Stimulated activated CD8-positive, alpha-beta memory T cell treated with anti-CD3 and anti-CD28 coated beads, Interleukin-4, amount 100 ng/mL, for 1 hour (primary cell): ENCODE measurements at regions not wholly inside any gene's neighbourhood (a gene's known extent, or its start where the extent isn't known, plus 50 kb on each side); places are given as distances from the start of the nearest gene placed in this dataset.
"Not testable (repeated sequence)": the region's sequence is repeated elsewhere in the genome, so short reads cannot be mapped to it uniquely, and the experiment has no call there.

ENCODE experiments used
- DNase-seq, 2 donors: peaks; one replicate each; pipeline ENCODE4 v3.0.0-alpha.2; 2020; ENCODE audit warnings: low read depth in 2 of 2, low spot score in 1 of 2

DNA sequence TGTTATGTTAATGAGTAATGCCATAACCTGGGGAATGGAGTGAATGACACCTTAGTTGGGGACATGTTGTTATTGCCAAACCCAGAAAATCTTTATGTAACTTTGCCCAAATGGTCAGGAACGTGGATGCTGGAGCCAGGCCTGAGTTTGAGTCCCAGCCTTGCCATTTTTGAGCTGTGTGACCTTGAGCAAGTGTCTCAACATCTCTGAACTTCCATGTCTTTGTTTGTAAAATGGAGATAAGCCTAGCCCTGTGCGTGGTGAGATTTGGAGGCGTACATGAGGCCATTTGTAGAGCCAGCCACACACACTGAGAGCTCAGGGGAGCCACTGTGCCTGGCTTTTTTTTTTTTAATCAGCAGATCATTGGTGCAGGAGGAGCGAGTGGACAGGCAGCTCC, 247.3 kb downstream of the FOXL1 start:
- DNase-seq: no peak

DNA sequence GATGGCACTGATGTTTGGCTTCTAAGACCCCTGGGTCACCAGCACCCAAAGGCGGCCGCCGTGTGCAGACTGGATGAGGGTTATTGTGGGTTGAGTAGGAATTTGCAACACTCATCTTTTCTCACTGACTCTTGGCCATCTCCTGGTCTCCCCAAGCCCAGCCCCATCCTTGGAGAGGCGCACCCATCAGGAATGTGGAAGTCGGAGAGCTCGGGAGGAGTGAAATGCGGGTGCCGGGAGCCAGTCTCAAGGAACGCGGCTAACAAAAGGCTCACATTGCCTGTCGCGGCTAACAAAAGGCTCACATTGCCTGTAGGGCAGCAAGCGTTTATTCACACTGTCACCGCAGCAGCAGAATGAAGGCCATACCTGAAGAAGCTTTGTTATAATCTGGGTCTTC, 248.6 kb downstream of the FOXL1 start:
- DNase-seq: no peak

DNA sequence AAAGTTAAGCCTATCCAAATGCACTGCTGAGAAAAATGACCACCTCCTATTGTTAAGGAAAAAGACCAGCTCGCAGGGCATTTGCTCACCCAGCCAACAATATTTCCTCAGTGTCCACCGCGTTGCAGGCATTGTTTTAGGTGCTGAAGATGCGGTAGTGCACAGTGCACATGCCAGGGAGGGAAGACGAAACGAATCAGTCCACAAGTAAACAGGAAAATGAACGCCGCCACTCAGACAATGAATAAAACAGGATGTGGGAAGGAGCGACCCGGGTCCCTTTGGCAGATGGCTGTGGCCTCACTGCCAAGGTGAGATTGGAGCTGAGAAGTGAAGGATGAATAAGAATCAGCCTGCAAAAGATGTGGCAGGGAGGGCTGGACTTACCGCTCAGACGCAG, 249.2 kb downstream of the FOXL1 start:
- no peak for DNase-seq

DNA sequence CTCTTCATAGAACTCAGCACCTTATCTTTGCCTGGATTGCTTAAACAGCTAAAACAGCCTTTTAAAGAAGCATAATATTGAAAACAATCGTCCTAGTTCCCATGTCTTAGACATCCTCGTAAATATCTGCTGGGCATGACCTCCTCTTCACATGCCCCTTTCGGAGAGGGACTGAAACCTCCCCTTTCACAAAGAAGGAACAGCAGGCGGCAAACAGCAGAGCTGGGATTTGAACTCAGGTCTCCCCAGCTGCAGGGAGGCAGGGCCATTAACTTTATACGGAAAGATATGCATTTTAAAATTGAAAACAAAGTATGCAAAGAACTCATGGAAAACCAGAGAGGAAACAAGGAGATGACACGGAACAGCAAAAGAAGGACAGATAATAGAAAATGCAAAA, 249.9 kb downstream of the FOXL1 start:
- DNase-seq: no peak

DNA sequence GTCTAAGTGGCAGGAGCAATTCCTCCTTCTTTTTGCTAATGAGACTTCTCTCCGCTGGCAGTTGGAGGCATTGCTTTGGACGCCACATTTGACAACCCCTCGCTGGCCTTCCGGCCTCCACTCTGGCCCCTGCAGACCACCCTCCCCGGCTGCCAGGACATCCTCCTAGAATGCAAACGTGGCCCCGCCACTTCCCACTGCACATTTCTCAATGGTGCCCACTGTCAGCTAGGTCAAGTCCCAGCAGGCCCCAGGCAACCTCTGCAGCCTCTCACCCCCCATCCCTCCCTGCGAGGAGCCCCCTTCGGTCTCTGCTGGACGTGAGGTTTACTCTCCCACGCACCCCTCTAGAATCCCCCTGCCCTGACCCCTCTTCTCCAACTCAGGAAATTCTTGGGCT, 250.3 kb downstream of the FOXL1 start:
- DNase-seq: no peak

DNA sequence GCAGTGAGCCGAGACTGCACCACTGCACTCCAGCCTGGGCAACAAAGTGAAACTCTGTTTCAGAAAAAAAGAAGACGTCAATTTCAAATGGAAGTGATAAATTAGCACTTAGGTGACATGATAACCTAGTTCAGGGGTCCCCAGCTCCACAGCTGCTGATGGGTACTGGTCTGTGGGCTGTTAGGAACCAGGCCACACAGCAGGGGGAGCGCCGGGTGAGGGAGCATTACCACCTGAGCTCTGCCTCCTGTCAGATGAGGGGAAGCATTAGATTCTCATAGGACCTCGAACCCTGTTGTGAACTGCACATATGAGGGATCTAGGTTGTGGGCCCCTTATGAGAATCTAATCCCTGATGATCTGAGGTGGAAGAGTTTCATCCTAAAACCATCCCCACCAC, 253.0 kb downstream of the FOXL1 start:
- no peak for DNase-seq

DNA sequence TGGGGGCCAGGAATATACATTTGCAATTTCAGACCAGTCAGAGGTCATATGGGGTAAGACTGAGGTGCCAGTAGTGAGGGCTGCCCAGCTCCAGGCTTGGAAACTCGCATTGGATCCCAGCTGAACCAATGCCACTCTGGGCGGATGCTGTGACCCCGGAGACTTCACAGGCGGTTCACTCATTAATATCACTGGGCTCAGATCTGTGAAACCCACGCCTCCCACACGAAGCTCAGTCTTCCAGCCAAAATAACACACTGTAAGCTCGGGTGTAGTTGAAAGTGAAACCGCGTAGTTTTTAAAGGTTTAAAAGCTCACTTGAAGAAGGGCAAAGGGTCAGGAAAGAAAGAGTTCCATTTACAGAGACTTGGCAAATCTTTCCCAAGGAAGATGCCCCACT, 254.8 kb downstream of the FOXL1 start:
- DNase-seq: no peak

DNA sequence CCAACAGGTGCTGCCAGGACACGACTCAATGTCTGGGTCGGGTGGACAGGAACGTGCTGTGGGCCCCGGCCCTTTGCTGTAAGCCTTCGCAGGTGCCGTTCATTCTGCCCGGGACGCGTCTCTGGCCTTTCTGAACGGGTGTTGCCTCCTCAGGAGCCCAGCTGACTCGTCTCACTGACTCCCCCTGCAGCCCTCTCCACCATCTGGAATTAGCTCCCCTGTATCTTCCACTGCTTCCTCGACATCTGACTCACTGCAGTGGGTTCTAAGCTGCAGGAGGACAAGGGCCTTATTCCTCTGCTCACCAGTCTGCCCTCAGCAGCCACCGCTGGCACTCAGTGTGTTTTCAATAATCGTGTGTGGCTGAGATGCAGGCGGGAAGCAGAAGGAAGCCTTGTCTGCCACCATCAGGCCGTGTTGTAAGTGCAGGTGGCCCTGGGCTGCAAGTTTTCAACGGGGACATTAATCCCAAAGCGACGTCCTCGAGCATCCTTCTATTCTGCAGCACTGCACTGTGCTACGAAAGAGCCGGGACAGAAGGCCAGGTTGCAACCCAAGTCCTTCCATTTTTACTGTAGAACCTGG, 256.2 kb downstream of the FOXL1 start:
- DNase-seq: no peak

DNA sequence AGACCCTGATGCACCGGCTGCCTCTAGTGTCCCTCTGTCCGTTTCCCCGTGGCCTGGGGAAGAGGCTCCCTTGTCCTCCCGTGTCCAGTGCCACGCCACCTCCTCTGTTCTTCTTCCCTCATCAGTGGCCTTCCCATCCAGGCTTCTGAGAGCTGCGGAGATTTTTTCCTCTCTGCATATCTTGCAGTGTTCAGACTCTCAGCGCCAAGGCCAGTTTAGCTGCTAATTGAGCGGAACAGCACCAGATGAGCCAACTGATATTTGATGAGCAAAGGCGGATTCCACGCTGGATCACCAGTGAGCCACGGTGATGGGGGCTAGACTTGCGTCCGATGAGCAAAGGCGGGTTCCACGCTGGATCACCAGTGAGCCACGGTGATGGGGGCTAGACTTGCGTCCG, 257.6 kb downstream of the FOXL1 start:
- DNase-seq: no peak

DNA sequence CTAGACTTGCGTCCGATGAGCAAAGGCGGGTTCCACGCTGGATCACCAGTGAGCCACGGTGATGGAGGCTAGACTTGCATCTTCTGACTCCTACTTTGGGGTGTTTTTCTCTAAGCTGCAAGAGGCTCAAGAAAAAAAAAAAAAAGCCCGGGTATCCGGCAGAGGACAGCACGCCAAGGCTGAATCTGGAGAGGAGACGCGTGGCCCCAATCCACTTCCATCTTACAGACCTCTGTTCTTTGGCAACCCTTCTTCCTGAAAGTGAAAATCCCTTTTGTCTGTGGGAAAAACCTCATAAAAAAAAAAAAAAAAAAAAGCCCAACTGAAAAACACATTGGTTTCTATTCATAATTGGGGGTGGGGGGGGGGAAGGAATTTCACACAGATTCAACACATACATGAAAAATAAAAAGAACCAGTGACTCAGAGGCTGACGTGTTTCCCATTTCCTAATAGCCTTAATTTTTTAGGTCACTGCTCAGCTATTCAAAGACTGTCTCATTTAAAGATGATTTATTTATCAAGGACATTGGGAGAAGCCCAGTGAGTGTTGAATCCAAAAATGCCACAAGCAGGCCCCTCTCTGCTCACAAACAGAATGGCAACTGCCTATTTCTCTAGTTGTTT, 258.3 kb downstream of the FOXL1 start:
- no peak for DNase-seq

DNA sequence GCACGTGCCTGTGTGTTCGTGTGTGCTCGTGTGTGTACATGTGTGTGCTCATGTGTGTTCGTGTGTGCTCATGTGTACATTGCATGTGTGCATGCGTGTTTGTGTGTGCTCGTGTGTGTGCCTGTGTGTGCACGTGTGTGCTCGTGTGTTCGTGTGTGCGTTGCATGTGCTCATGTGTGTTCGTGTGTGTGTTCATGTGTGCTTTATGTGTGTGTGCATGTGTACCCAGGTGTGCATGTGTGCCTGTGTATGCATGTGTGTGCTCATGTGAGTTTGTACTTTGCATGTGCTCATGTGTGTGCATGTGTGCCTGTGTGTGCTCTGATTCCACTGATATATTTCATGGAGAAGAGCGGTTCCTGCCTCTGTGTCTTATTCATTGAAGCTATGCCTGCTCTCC, 265.5 kb downstream of the FOXL1 start:
- DNase-seq: no peak

DNA sequence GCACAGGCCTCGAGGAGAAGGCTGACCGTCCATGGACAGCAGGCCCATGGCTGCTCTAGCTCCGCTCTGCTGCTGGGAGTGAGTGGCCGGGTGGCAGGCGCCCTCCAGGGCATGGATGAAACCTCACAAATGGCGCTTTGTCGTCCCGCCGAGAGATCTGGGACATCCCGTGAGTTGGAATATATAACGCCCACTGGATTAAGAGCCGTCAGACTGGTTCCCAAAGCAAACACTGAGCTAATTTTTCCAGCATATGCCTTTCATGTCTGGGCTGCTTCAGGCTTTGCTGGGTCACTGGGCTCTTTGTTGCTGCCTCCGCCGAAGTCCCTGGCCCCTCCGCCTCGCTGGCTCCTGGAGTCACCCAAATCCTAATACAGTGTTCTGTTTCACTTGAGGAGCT, 266.3 kb downstream of the FOXL1 start:
- DNase-seq: no peak

DNA sequence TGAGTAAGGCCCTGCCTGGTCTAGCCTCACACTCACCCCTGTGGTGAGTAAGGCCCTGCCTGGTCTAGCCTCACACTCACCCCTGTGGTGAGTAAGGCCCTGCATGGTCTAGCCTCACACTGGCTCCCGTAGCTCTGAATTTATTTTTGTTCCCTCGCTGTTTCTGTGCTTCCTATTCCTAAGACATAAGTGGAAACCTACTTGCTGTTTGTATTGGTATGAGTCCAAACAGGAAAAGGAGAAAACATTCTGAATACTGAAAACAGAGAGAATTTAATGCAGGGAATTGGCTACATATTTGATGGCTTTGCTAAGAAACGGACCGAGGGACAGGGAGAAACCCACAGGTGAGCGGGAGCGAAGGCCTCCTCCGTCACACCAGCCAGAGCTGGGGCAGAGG, 267.8 kb downstream of the FOXL1 start:
- no peak for DNase-seq

DNA sequence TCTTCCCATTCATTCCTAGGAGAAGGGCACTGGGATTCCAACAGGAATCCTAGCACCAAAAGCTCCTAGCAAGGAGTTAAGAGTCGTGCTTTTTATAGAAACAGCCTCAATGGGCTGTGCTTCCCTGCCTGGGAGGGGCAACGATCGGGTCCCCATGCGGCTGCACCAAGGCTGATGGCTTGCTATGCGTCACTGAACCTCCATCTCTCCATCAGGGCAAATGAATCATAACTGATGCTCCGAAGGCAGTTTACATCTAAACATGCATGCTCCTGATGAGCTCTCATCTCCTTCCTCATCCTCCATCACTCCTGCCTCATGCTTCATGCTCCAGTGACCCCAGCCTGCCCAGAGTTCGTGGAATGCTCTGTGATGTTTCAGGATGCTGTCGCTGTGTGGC, 270.5 kb downstream of the FOXL1 start:
- DNase-seq: no peak

DNA sequence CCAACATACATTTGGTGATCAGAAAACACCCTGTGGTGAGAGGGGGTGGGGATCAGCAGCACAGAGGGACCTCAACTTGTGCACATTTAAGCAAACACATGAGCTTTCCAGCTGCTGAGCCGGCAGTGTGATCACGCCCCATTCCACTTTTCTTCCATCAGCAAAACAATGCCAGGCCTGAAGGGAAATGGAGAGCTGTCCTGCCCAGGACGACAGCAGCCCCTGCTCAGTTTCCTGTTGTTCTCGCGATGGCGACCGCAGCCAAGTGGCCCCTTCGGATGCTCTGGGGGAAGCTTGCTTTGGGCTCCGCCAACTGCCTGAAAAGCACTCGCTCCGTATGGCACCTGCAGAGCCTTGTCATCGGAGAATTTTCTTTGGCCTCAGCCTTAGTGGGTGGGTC, 272.3 kb downstream of the FOXL1 start:
- no peak for DNase-seq

DNA sequence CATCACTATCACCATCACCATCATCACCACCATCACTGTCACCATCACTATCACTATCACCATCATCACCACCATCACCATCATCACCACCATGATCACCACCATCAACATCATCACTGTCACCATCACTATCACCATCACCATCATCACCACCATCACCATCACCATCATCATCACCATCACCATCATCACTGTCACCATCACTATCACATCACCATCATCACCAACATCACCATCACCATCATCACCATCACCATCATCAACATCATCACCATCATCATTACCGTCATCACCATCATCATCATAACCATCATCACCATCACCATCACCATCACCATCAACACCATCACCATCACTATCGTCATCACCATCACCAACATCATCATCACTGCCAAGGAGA, 273.8 kb downstream of the FOXL1 start:
- no peak for DNase-seq

DNA sequence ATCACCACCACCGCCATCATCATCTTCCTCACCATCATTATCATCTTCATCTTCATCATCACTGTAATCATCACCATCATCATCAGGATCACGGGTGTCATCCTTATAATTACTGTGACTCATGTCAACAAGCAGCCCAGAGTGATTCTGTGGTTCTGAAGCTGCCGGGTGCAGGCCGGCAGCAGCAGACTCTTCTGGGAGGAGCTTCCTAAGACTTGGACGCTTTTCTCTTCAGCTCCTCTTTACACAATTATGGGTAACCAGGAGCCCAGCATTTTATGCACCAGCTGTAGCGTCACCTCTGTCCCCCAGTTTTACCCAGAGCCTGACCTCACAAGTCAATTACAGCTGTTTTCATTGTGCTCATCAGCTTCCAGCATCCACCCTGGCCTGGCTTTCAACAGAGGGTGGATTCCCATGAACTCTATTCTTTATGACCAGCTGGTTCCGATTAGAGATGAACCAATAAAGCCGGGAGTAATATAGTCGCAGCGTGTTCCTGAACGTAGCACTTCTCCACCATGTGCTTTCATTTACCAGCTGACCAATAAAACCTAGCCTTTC, 275.8 kb downstream of the FOXL1 start:
- DNase-seq: no peak

DNA sequence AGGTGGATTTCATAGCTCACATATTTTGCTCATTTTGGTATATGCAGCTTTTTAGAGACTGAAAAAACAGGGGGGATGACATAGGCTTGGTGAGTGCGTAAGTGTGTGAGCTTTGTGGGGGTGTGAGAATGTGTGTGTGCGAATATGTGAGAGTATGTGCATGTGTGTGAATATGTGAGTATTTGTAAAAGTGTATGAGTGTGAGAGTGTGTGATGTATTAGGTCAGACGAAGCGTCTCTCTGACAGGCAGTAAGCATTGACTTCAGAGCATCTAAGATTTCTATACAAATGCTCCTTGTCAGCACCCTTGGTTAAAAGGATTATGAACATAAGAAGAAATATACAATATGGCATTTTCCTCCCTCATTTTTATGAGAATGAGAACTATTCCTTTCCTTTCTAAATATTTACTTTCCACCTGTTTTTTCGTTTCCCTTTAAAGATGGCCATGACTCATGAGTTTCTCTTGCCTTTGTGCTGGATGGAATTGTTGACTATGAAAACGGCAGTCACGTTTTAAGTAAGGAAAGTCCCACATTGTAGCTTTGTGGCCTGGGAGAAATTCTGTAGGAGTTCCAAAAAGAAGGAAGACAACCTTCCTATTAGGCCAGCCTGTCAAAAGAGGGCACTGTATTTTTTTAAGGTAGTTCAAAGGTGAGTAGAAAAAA, 276.4 kb downstream of the FOXL1 start:
- DNase-seq: no peak

DNA sequence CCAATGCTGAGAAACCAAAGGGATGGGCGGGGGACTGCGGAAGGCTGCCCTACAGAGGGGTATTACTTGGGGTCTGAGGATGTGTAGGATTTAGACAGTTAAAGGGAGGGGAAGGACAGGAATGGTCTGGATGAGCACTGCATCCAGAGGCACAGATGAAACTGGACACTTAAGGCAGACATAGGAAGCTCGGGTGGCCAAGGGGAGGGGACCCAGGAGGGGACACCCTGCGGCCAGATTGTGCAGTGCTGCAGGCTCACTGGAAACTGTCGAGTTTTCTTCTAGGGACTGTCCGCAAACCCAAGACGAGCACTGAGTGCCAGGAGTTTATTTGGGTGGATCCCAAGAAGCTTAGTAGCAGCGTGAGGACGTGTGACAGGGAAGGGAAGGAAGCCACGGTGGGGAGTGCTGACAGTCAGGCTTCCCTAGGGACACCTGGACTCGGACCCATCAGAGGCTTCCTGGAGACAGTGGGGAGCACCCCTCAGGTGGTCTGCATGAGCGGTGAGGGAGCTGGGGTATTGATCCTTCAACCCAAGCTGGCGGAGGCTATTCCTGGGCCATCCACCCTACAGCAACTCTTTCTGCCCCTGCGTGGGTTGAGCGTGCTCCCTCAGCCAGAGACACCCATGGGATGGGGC, 278.7 kb downstream of the FOXL1 start:
- DNase-seq: no peak

DNA sequence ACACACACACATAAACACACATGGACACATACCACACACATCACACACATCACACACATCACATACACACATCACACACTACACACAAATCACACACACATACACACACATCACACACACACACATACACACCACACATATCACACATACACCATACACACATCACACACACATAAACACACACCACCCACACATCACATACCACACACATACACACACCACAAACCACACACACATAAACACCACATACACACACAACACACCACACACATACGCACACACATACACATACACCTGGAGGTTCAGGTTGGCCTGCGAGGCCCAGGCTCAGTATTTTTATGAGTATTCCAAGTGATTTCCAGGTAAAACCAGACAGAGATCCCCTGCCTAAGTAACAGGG, 279.5 kb downstream of the FOXL1 start:
- DNase-seq: no peak

DNA sequence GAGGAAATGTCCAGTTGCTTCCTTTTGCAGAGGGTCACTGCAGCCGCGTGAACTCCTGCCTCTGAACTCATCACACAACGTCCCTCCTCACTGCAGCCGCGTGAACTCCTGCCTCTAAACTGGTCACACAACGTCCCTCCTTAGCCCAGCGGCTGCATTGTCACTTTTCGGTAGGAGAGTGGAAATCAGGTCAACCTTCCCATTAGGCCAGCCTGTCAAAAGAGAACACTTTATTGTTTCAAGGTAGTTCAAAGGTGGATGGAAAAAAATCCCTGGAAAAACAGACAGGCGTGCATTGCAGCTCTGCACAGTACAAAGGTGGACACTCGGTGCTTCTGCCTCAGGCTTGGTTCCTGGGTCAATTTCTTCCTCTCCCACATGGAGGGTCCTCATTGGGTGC, 280.2 kb downstream of the FOXL1 start:
- DNase-seq: no peak

DNA sequence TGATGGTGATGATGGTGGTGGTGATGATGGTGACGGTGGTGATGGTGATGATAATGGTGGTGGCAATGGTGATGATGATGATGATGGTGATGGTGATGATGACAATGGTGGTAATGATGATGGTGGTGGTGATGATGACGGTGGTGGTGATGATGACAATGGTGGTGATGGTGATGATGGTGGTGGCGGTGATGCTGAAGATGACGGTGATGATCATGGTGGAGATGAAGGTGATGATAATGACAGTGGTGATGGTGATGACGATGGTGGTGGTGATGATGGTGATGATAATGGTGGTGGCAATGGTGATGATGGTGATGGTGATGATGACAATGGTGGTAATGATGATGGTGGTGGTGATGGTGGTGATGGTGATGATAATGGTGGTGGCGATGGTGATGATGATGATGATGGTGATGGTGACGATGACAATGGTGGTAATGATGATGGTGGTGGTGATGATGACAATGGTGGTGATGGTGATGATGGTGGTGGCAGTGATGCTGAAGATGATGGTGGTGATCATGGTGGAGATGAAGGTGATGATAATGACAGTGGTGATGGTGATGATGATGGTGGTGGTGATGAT, 283.0 kb downstream of the FOXL1 start:
- not testable (repeated sequence) for DNase-seq
